ENCODE measurements at regions not wholly inside any gene's neighbourhood (a gene's known extent, or its start where the extent isn't known, plus 50 kb on each side); places are given as distances from the start of the nearest gene placed in this dataset.

DNA sequence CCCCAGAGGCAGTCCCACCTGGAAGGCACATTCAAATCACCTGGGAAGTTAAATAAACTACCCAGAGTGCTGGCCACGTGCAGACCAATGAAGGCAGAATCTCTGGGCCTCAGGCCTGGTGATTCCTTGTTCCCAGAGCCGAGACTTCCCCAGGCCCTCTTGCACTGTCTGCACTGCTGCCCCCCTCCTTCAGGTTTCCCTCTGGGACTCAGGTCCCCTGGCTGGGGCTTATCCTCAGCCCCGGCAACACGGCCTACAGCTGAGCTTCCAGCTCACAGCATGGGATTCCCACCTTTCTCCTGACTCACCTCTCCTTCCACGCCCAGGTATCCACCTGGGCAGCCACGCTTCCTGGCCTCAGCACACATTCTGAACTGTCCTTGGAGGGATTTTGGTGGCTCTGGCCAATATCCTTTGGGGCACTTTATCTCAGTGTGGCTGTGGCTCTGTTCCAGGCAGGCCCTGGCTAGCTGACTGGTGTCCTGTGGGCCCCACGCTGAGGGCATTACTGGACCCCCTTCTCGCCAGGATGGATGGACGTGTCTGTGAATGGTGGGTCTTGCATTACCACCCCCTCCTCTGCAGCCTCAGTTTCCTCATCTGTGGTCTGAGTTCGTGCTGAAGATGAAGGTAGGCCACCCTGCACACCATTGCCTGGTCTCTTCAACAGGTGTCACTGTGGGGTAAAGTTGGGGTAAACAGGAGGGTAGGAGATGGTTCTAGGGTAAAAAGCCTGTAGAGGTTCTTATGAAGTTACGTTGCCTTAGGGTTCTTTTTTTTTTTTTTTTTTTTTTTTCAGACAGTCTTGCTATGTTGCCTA, 165.7 kb downstream of the IRF8 start:
- TF ChIP-seq CBX3 (IDR thresholded peaks at IDR 0.05; ENCODE audit: low read depth) (no peak), ZNF274 (IDR thresholded peaks at IDR 0.05; ENCODE audit: low read depth, low read length) (no peak)
